Breast epithelium (tissue), 4 donors: ENCODE measurements at regions not wholly inside any gene's neighbourhood (a gene's known extent, or its start where the extent isn't known, plus 50 kb on each side); places are given as distances from the start of the nearest gene placed in this dataset.

ENCODE experiments used
- DNase-seq, 2 donors: peaks; one replicate each; pipeline ENCODE4 v3.0.0-alpha.2; 2019; ENCODE audit warnings: low spot score in 2 of 2
- H3K27ac ChIP-seq, 2 donors: fragments of 200-600 bp; sonication (generic) in 1 of 2; one replicate each; pipeline ENCODE4 v1.5.1; 2016 to 2019; ENCODE audit warnings: mild to moderate bottlenecking in 1 of 2
- H3K27me3 ChIP-seq, 2 donors: fragments of 200-600 bp; sonication (generic) in 1 of 2; one replicate each; pipeline versions ENCODE4 v1.5.1 to v1.6.0; 2017 to 2019; ENCODE audit warnings: control low read depth in 1 of 2, mild to moderate bottlenecking in 1 of 2
- H3K36me3 ChIP-seq: fragments of 200-600 bp; one replicate; pipeline ENCODE4 v1.5.1; 2019
- H3K4me1 ChIP-seq, 2 donors: fragments of 200-600 bp; sonication (generic); one replicate each; pipeline ENCODE4 v1.5.1; 2016 to 2019; ENCODE audit warnings: control low read depth in 1 of 2
- H3K4me3 ChIP-seq, 3 donors: fragments of 200-600 bp; sonication (generic); 1 replicate in 2 of 3; 2 replicates in 1 of 3; pipeline ENCODE4 v1.5.1; 2016 to 2019; ENCODE audit warnings: mild to moderate bottlenecking in 3 of 3, moderate library complexity in 2 of 3
- H3K9me3 ChIP-seq, 2 donors: fragments of 200-600 bp; sonication (generic) in 1 of 2; one replicate each; pipeline ENCODE4 v1.5.1; 2016 to 2019; ENCODE audit warnings: control low read depth in 1 of 2
- POLR2A ChIP-seq: fragments of 450-650 bp; IDR thresholded peaks from one replicate; pipeline ENCODE4 v1.6.1; 2016; ENCODE audit warnings: antibody characterized with exemption, mild to moderate bottlenecking, moderate library complexity
- POLR2AphosphoS5 ChIP-seq, 3 donors: sonication (generic); formaldehyde crosslinking; IDR thresholded peaks; one replicate each; pipeline ENCODE4 v1.6.1; 2017; ENCODE audit warnings: antibody characterized with exemption in 3 of 3
- intact Hi-C: fragments of 100-400 bp; cut with DNase I; formaldehyde crosslinking; loops from one replicate; pipeline ENCODE4 v1.15.1; 2023; ENCODE audit warnings: low total_unique reads
- TF ChIP-seq, protein P1 (sequence below), 3 donors: fragments of 450-650 bp; IDR thresholded peaks; one replicate each; pipeline ENCODE4 v1.5.1; 2016 to 2017; ENCODE audit warnings: antibody characterized with exemption in 3 of 3, mild to moderate bottlenecking in 3 of 3, moderate library complexity in 3 of 3

DNA sequence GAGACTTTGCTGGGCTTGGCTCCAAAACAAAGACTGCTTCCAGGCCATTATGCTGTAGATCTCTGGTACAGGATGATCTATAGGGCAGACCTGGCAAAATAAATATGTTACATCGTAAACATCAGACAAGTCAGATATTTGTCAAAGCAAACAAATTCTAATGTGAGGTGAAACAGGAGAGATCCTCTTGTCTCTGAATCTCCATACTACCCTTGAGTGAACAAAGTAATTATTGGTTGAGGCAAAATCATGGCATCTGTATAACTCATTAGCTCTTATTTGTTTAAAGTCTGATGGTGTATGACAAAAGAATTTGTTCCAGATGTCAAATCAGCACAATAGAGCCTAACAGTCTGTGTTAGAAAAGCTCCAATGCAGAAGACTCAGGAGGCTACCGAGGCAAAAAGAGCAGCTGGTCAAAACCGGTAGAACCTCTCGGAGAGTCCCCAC is 1291.5 kb downstream of the TYW1 start:
- Histone ChIP-seq H3K4me1 (no peaks in the 10 kb centered on the region), H3K9me3 (peaks cover 0 to 6% of the 10 kb centered on the region in 2 donors), H3K27ac (no peak overlapping the region), H3K4me3 (no peak overlapping the region), H3K36me3 (no peaks in the 10 kb centered on the region), H3K27me3 (no peaks in the 10 kb centered on the region)
- intact Hi-C loops: no loop called here
- DNase-seq: no peak
- TF ChIP-seq POLR2AphosphoS5 (IDR thresholded peaks at IDR 0.05) (no peak), POLR2A (no peak)
- TF ChIP-seq, protein P1, sequence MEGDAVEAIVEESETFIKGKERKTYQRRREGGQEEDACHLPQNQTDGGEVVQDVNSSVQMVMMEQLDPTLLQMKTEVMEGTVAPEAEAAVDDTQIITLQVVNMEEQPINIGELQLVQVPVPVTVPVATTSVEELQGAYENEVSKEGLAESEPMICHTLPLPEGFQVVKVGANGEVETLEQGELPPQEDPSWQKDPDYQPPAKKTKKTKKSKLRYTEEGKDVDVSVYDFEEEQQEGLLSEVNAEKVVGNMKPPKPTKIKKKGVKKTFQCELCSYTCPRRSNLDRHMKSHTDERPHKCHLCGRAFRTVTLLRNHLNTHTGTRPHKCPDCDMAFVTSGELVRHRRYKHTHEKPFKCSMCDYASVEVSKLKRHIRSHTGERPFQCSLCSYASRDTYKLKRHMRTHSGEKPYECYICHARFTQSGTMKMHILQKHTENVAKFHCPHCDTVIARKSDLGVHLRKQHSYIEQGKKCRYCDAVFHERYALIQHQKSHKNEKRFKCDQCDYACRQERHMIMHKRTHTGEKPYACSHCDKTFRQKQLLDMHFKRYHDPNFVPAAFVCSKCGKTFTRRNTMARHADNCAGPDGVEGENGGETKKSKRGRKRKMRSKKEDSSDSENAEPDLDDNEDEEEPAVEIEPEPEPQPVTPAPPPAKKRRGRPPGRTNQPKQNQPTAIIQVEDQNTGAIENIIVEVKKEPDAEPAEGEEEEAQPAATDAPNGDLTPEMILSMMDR (IDR thresholded peaks at IDR 0.05): no peak

DNA sequence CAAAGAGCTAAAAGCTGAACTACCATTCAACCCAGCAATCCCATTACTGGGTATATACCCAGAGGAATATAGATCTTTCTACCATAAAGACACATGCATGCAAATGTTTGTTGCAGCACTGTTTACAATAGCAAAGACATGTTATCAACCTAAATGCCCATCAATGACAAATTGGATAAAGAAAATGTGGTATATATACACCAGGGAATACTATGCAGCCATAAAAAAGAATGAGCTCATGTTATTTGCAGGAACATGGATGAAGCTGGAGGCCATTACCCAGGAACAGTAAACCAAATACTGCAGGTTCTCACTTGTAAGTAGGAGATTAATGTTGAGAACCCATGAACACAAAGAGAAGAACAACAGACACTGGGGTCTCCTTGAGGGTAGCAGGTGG is 1295.1 kb downstream of the TYW1 start:
- Histone ChIP-seq H3K36me3 (no peaks in the 10 kb centered on the region), H3K9me3 (peaks cover 0 to 2% of the 10 kb centered on the region in 2 donors), H3K4me3 (no peak overlapping the region), H3K27me3 (no peaks in the 10 kb centered on the region), H3K27ac (no peak overlapping the region), H3K4me1 (no peaks in the 10 kb centered on the region)
- DNase-seq: no peak
- TF ChIP-seq, protein P1 (IDR thresholded peaks at IDR 0.05): no peak
- TF ChIP-seq POLR2AphosphoS5 (IDR thresholded peaks at IDR 0.05): no peak
- intact Hi-C loops: no loop called here

DNA sequence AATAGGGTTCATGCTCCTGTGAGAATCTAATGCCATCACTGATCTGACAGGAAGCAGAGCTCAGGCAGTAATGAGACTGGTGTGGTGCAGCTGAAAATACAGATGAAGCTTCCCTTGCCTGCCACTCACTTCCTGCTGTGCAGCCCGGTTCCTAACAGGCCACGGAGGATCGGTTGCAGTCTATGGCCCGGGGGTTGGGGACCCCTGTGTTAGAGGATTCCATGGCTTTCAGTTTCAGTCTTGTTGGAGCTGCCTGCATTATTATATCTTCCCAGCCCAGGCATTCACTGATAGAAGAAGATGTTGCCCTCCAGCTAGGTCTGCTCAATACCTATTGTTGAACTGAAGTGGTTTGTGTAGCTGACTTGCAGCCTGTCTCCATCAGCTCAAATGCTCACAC is 1298.8 kb downstream of the TYW1 start:
- H3K27me3 ChIP-seq: no peaks in the 10 kb centered on the region
- TF ChIP-seq, protein P1 (IDR thresholded peaks at IDR 0.05): no peak
- no peak for TF ChIP-seq POLR2AphosphoS5 (IDR thresholded peaks at IDR 0.05)
- no peak for TF ChIP-seq POLR2A
- no peak for DNase-seq
- no peaks in the 10 kb centered on the region for H3K4me1 ChIP-seq
- no peak overlapping the region for H3K27ac ChIP-seq
- H3K36me3 ChIP-seq: no peaks in the 10 kb centered on the region
- intact Hi-C loops: no loop called here
- H3K4me3 ChIP-seq: no peak overlapping the region
- H3K9me3 ChIP-seq: no peaks in the 10 kb centered on the region

DNA sequence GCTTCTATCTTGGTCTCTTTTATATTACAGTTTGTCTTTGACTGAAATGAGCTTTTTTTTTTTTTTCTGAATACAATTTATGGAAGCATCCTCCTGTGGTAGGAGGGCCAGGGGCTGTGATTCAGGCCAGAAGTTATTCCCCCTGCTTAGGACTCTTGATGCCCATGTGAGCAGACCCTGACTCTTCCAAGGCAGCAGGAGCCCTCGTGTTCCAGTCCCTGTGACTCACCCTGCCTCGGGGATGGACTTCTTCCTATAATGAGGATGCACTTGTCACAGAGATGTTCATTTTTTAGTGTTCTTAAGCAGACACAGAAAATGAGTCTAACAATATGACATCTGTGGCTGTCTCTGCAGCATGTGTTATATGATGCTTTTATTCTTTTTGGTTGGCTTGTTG is 1293.7 kb upstream of the AUTS2 start:
- no peaks in the 10 kb centered on the region for H3K4me1 ChIP-seq
- no peak for DNase-seq
- H3K27me3 ChIP-seq: no peaks in the 10 kb centered on the region
- intact Hi-C loops: no loop called here
- H3K36me3 ChIP-seq: no peaks in the 10 kb centered on the region
- H3K9me3 ChIP-seq: no peaks in the 10 kb centered on the region
- TF ChIP-seq, protein P1 (IDR thresholded peaks at IDR 0.05): no peak
- TF ChIP-seq POLR2AphosphoS5 (IDR thresholded peaks at IDR 0.05) (no peak), POLR2A (no peak)
- no peak overlapping the region for H3K27ac ChIP-seq
- H3K4me3 ChIP-seq: no peak overlapping the region

DNA sequence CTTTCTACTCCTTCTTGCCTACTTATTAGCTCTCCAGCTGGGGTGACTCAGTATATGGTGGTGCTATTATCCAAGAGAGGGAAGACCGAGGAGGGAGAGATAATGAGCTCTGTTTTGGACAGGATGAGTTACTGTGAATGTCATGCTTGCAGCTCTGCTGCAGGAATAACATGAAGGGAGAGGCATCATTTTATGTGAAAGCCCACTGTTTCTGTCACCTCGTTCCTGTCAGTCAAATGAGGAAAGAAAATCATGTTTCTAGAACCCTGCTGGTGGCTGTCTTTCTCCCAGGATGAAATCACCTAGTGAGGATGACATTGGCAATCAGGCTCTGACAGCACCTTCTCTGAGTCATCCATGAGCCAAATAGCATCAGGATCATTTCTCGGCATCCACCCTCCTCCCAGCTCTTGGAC is 1291.6 kb upstream of the AUTS2 start:
- H3K27me3 ChIP-seq: no peaks in the 10 kb centered on the region
- H3K36me3 ChIP-seq: no peaks in the 10 kb centered on the region
- intact Hi-C loops: no loop called here
- DNase-seq: no peak
- no peak overlapping the region for H3K27ac ChIP-seq
- TF ChIP-seq POLR2A (no peak), POLR2AphosphoS5 (IDR thresholded peaks at IDR 0.05) (no peak)
- TF ChIP-seq, protein P1 (IDR thresholded peaks at IDR 0.05): no peak
- no peaks in the 10 kb centered on the region for H3K4me1 ChIP-seq
- H3K4me3 ChIP-seq: no peak overlapping the region
- no peaks in the 10 kb centered on the region for H3K9me3 ChIP-seq
